Esophagus muscularis mucosa (tissue), 3 donors: ENCODE measurements at regions not wholly inside any gene's neighbourhood (a gene's known extent, or its start where the extent isn't known, plus 50 kb on each side); places are given as distances from the start of the nearest gene placed in this dataset.

Experiments used
- POLR2AphosphoS5 ChIP-seq, 2 donors: sonication (generic); formaldehyde crosslinking; IDR thresholded peaks; one replicate each; pipeline ENCODE4 v1.6.1; 2017; ENCODE audit warnings: antibody characterized with exemption in 2 of 2
- TF ChIP-seq, protein P1 (sequence below), 3 experiments: fragments of 200-600 bp in 2 of 3; fragments of 450-650 bp in 1 of 3; sonication (generic) in 2 of 3; IDR thresholded peaks; one replicate each; pipeline ENCODE4 v1.5.1; 2017 to 2019; ENCODE audit warnings: antibody characterized with exemption in 3 of 3, mild to moderate bottlenecking in 2 of 3, moderate library complexity in 1 of 3

DNA sequence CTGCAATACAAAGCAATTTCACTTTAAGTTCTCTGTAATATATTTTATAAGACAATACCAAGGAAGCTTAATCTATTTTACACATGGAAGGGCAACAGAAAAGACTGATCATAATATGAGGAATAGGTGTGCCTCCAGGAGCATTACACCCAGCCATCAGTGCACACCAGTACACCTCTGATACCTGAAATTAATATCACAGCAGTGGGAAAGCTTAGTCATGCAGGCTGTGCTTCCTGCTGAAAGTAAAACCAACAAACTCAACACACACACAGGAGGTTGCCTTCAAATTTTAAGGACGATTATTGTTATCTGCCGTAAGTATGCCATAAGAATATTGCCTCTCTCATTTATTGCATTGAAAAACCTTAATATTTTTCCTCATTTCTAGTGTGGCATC lies 1119.1 kb upstream of the TENM4 start:
- TF ChIP-seq, protein P1, sequence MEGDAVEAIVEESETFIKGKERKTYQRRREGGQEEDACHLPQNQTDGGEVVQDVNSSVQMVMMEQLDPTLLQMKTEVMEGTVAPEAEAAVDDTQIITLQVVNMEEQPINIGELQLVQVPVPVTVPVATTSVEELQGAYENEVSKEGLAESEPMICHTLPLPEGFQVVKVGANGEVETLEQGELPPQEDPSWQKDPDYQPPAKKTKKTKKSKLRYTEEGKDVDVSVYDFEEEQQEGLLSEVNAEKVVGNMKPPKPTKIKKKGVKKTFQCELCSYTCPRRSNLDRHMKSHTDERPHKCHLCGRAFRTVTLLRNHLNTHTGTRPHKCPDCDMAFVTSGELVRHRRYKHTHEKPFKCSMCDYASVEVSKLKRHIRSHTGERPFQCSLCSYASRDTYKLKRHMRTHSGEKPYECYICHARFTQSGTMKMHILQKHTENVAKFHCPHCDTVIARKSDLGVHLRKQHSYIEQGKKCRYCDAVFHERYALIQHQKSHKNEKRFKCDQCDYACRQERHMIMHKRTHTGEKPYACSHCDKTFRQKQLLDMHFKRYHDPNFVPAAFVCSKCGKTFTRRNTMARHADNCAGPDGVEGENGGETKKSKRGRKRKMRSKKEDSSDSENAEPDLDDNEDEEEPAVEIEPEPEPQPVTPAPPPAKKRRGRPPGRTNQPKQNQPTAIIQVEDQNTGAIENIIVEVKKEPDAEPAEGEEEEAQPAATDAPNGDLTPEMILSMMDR (IDR thresholded peaks at IDR 0.05) = no peak
- no peak for TF ChIP-seq POLR2AphosphoS5 (IDR thresholded peaks at IDR 0.05)
